ENCODE measurements at regions not wholly inside any gene's neighbourhood (a gene's known extent, or its start where the extent isn't known, plus 50 kb on each side); places are given as distances from the start of the nearest gene placed in this dataset.

DNA sequence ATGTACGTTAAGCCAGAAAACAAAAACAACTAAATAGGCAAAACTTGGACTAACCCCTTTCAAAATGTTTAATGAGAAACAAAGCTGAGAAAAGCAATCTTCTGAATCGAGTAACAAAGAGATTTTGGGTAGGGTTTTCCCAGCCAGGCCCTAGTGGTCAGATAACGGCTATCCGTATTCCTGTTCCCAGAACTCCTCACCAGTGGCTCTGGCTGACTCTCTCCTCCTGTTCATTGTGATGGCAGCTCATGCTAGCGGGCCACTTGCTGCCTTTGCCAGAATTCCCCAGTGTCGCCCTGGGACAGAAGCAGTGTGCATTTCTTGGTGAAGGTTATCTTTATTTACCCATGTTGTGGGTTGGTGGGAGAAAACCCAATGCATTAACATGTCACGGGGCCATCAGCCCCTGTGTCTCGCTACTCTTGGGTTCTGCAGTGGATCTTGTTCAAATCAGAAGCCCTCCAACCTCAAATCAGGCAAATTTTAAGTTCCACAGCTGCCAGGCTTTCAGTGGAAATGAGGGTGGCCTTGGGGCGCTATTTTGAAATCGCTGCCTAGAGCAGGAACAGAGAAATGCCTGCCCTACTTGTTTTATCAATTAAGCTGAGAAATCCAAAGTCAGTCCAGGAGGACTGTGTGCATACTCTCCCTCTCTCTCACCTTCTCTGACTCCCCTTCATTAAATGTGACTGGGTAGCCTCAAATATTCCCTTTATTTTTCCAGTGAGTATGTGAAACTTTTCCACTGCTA, 164.5 kb upstream of the NPVF start:
- intact Hi-C loops (cut with micrococcal nuclease) = no loop called here

GRCh38 chr7:25395976-25396375, 167.7 kb upstream of the NPVF start:
- intact Hi-C loops (cut with micrococcal nuclease) = no loop called here

DNA sequence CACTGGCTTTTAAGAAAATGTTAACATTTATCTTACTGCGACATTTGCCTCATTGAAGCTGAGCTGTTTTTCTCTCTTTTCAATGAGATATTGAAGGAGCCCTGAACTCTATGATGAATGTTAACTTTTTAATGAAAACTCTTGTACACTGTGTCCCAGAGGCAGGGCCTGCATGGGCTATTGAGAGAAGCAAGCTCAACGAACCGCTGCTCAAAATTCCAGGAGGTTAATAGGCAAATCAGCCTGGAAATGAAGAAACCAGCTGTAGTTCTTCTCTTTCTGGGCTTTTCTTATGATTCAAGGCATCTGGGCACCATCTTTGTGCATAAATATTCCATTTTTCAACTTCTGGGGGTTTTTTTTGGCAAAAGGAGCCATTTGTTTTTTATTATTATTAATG, 168.4 kb upstream of the NPVF start:
- intact Hi-C loops (cut with micrococcal nuclease) = no loop called here

GRCh38 chr7:25398418-25398817, 170.1 kb upstream of the NPVF start:
- intact Hi-C loops (cut with micrococcal nuclease) = no loop called here

GRCh38 chr7:25399000-25399750, 170.9 kb upstream of the NPVF start:
- intact Hi-C loops (cut with micrococcal nuclease) = no loop called here

GRCh38 chr7:25402532-25402931, 174.2 kb upstream of the NPVF start:
- intact Hi-C loops (cut with micrococcal nuclease) = no loop called here

DNA sequence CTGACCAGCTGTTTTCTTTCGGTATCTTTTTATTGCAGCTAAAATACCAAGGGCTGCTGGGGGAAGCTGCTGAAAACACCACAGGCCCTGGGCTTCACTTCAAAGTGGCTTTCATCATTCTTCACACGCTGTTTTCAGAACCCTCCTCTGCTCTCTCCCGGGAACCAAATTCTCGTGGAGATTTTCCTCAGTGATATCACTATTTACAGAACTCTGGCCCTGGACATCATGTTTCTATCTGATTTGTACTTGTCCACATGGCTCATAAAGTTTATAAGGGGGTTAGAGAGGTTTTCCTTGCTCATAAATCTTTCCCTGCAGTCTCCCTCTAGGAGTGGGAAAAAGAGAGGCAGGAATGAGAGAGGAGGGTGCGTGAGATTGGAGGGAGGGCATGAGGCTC, 177.4 kb upstream of the NPVF start:
- intact Hi-C loops (cut with micrococcal nuclease) = no loop called here

- intact Hi-C loops (cut with micrococcal nuclease) = no loop called here
These were observed 178.8 kb upstream of the NPVF start for GRCh38 chr7:25407053-25407452.

DNA sequence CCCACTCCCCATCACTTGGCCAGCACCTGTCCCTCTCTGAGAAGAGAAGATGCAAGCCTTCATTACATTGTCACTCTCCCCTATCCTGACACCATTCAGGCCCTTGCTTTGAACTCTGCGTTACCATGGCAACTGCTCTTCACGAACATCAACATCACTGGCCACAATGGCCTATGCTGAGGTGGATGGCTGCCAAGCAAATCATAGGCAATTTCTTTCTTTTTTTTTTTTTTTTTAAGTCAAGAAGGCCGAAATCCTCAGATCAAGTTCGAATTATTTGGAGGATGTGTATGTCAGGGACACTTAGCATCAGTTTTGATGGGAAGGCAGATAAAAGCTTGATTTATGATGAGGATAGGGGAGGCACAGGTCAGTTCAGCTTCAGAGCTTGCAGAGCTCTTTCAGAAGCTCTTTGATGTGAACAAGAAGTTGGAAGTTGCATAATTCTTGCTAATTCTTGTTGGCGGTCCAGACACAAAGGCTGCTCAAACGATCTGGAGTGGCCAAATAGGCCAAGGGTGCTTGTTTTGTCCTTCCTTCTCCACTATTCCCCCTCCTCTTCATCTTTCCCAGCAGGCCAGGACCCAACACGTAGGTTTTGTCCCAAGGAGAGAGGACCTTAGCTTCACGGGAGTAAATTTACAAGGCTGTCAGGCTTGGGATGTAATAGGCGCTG, 179.9 kb upstream of the NPVF start:
- intact Hi-C loops (cut with micrococcal nuclease) = no loop called here

DNA sequence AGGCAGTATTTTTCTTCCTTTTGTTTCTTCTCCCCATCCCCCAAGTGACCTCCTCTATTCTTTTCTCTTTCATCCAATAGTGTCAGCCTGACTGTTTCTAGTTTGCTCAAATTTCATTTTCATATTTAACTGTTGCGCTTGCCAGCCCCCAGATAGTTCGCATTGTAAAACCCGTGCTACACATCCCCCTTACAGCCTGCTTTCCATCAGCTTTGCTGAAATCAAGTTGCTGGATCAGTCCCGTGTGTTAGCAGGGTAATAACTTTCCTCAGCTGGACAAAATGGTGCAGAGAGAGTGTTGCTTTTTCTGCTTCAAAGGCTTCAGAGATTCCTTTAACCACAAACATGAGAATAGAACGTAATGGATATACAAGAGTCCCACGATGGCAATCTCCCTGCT, 180.6 kb upstream of the NPVF start:
- intact Hi-C loops (cut with micrococcal nuclease) = no loop called here

- intact Hi-C loops (cut with micrococcal nuclease) = no loop called here
These were observed 181.8 kb upstream of the NPVF start for GRCh38 chr7:25409897-25410636.

DNA sequence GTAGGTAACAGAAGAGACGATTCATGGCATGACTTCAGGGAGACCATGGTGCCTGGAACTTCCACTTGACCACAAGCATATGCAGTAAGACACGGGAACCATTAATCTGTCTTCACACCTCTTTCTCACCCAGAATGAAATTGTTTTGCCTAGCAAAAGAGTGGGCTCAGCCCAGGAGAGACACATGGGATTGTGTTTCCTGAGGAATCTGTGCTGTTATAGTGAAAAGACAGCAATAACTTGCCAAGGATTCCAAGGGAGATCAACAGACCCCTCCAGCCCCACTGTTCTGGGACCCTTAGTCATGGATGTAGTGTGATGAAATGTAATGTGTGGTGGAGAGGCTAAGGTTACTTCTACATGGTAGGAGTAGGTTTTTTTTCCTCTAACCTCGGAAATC, 192.5 kb upstream of the NPVF start:
- intact Hi-C loops (cut with micrococcal nuclease) = no loop called here

- intact Hi-C loops (cut with micrococcal nuclease) = no loop called here
These were observed 195.8 kb upstream of the NPVF start for GRCh38 chr7:25424113-25424512.

DNA sequence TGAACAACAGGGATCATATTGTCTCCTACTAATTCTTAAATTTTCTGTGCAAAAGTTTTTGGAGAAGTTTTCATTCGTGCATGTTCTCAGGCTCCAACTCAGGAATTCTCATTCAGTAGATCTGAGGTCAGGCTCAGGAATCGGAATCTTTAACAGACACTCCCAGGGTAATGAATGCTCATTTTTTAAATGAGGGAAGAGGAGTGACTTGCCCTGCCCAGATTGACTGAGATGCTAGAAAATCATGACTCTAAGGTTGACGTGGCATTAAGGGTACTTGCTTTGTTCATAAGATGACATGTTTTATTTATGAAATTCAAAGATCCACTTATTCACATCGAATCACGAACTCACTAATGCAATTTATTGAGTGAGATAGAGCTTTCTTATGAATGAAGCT, 196.6 kb upstream of the NPVF start:
- intact Hi-C loops (cut with micrococcal nuclease) = no loop called here

DNA sequence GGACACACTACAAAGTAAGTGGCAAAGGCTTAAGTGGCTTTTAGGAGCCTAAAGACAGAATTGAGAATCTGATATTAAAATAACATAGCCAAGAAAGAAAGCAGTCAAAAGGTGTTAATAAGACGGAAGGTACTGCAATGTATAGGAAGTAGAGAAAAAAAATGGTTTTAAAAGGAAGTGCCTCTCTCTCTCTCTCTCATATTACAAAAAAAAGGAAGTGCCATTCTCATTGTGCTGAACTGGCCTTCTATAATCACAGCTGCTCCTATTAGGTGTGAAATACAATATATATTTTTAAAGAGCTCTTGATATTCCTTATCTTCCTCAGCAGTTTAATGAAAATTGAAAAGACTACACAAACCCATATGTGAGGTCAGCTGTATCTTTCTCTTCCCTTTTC, 199.4 kb upstream of the NPVF start:
- intact Hi-C loops (cut with micrococcal nuclease) = no loop called here

DNA sequence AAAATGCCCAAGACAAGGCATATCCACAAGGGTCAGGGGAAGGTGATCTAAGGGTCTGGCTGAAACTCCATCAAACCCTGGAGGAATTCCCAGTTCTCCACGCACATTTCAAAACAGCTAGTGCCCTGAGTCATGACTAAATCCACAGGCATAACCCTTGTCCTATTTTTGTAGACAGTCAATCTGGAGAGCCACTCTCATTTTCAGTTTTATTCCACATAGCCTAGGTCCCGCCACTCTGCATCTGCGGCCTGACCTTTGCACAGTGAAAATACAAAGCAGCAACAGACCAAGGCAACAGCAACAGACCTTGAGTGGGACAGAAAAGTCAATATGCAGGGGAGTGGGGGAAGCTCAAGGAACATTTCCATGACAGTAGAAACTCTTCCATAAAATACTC, 201.4 kb upstream of the NPVF start:
- intact Hi-C loops (cut with micrococcal nuclease) = no loop called here

GRCh38 chr7:25430200-25430931, 202.1 kb upstream of the NPVF start:
- intact Hi-C loops (cut with micrococcal nuclease) = no loop called here

GRCh38 chr7:25431956-25432450, 203.7 kb upstream of the NPVF start:
- intact Hi-C loops (cut with micrococcal nuclease) = no loop called here

GRCh38 chr7:25432807-25433206, 204.5 kb upstream of the NPVF start:
- intact Hi-C loops (cut with micrococcal nuclease) = no loop called here

- intact Hi-C loops (cut with micrococcal nuclease) = no loop called here
These were observed 208.1 kb upstream of the NPVF start for GRCh38 chr7:25436413-25436812.

DNA sequence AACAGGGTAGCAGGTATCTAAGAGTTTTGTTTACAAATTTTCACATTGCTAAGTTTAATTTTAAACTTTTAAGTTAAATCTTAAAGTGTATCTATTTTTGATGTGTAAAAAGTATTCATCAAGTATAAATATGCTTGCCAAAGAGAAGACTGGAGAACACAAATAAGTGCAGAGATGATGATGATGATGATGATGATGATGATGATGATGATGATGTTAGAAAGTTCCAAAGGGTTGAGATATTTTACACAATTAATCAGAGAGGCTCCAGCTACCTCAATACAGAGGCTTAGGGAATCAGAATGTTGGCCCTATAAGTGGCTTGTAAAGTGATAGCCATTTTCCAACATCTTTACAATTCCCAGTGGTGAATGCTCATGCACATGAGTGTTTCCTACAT, 209.0 kb upstream of the NPVF start:
- intact Hi-C loops (cut with micrococcal nuclease) = no loop called here

All from T-helper 1 cell treated with Interleukin-12 subunit alpha and Interleukin-12 subunit beta and Interleukin-4 antibody, amounts not matched to agents 30 ng/mL and 1 ng/mL, for 36 hours (primary cell).